ENCODE measurements at regions not wholly inside any gene's neighbourhood (a gene's known extent, or its start where the extent isn't known, plus 50 kb on each side); places are given as distances from the start of the nearest gene placed in this dataset.
"Not testable (repeated sequence)": the region's sequence is repeated elsewhere in the genome, so short reads cannot be mapped to it uniquely, and the experiment has no call there.

- H3K4me1 ChIP-seq (ENCODE audit: control insufficient read depth in 1 of 2, low read depth in 2 of 2) = not testable (repeated sequence)
These were observed 154.9 kb downstream of the NPIPB11 start for GRCh38 chr16:29251571-29252011.

GRCh38 chr16:29250923-29251434 lies 155.5 kb downstream of the NPIPB11 start:
- ATAC-seq (ENCODE audit: insufficient number of reproducible peaks, low FRiP score, low read depth); H3K27ac ChIP-seq: not testable (repeated sequence)

More at GRCh38 chr16:29251571-29252011, 154.9 kb downstream of the NPIPB11 start:
- not testable (repeated sequence) for ATAC-seq (ENCODE audit: insufficient number of reproducible peaks, low FRiP score, low read depth); H3K9me3 ChIP-seq; H3K36me3 ChIP-seq; H3K27ac ChIP-seq; H3K27me3 ChIP-seq (replicated peaks; ENCODE audit: insufficient read depth); DNase-seq (ENCODE audit: low spot score); H3K4me3 ChIP-seq

GRCh38 chr16:29250469-29250868 lies 156.0 kb downstream of the NPIPB11 start:
- H3K27ac ChIP-seq = not testable (repeated sequence)

More at GRCh38 chr16:29250923-29251434, 155.5 kb downstream of the NPIPB11 start:
- H3K36me3 ChIP-seq; H3K27me3 ChIP-seq (replicated peaks; ENCODE audit: insufficient read depth); H3K9me3 ChIP-seq; H3K4me1 ChIP-seq (ENCODE audit: control insufficient read depth in 1 of 2, low read depth in 2 of 2); H3K4me3 ChIP-seq; DNase-seq (ENCODE audit: low spot score): not testable (repeated sequence)

GRCh38 chr16:29248940-29249318 lies 157.6 kb downstream of the NPIPB11 start:
- not testable (repeated sequence) for H3K4me3 ChIP-seq; DNase-seq (ENCODE audit: low spot score); ATAC-seq (ENCODE audit: insufficient number of reproducible peaks, low FRiP score, low read depth)

More at GRCh38 chr16:29250469-29250868, 156.0 kb downstream of the NPIPB11 start:
- not testable (repeated sequence) for H3K9me3 ChIP-seq; H3K27me3 ChIP-seq (replicated peaks; ENCODE audit: insufficient read depth); H3K36me3 ChIP-seq; H3K4me3 ChIP-seq; DNase-seq (ENCODE audit: low spot score); H3K4me1 ChIP-seq (ENCODE audit: control insufficient read depth in 1 of 2, low read depth in 2 of 2); ATAC-seq (ENCODE audit: insufficient number of reproducible peaks, low FRiP score, low read depth)

GRCh38 chr16:29248306-29248939 lies 158.1 kb downstream of the NPIPB11 start:
- not testable (repeated sequence) for DNase-seq (ENCODE audit: low spot score); H3K4me1 ChIP-seq (ENCODE audit: control insufficient read depth in 1 of 2, low read depth in 2 of 2); ATAC-seq (ENCODE audit: insufficient number of reproducible peaks, low FRiP score, low read depth); H3K36me3 ChIP-seq; H3K27me3 ChIP-seq (replicated peaks; ENCODE audit: insufficient read depth); H3K9me3 ChIP-seq; H3K27ac ChIP-seq; H3K4me3 ChIP-seq

More at GRCh38 chr16:29248940-29249318, 157.6 kb downstream of the NPIPB11 start:
- not testable (repeated sequence) for H3K9me3 ChIP-seq; H3K36me3 ChIP-seq; H3K27ac ChIP-seq; H3K27me3 ChIP-seq (replicated peaks; ENCODE audit: insufficient read depth); H3K4me1 ChIP-seq (ENCODE audit: control insufficient read depth in 1 of 2, low read depth in 2 of 2)

- H3K9me3 ChIP-seq; ATAC-seq (ENCODE audit: insufficient number of reproducible peaks, low FRiP score, low read depth); H3K27ac ChIP-seq; H3K27me3 ChIP-seq (replicated peaks; ENCODE audit: insufficient read depth); H3K4me1 ChIP-seq (ENCODE audit: control insufficient read depth in 1 of 2, low read depth in 2 of 2); H3K4me3 ChIP-seq; DNase-seq (ENCODE audit: low spot score); H3K36me3 ChIP-seq: not testable (repeated sequence)
These were observed 160.4 kb downstream of the NPIPB11 start for GRCh38 chr16:29246091-29246490.

GRCh38 chr16:29237971-29238370 lies 168.5 kb downstream of the NPIPB11 start:
- Histone ChIP-seq H3K27ac (no peak overlapping the region), H3K36me3 (no peaks in the 10 kb centered on the region), H3K4me1 (ENCODE audit: control insufficient read depth in 1 of 2, low read depth in 2 of 2) (no peaks in the 10 kb centered on the region), H3K4me3 (no peak overlapping the region), H3K9me3 (no peaks in the 10 kb centered on the region), H3K27me3 (replicated peaks; ENCODE audit: insufficient read depth) (no peaks in the 10 kb centered on the region)
- TF ChIP-seq CTCF (IDR thresholded peaks at IDR 0.05) = no peak
- no peak for DNase-seq (ENCODE audit: low spot score)
- no peak for ATAC-seq (ENCODE audit: insufficient number of reproducible peaks, low FRiP score, low read depth)

GRCh38 chr16:29237495-29237894 lies 169.0 kb downstream of the NPIPB11 start:
- not testable (repeated sequence) for DNase-seq (ENCODE audit: low spot score); ATAC-seq (ENCODE audit: insufficient number of reproducible peaks, low FRiP score, low read depth); H3K36me3 ChIP-seq

GRCh38 chr16:29237023-29237422 lies 169.5 kb downstream of the NPIPB11 start:
- not testable (repeated sequence) for H3K4me3 ChIP-seq; H3K4me1 ChIP-seq (ENCODE audit: control insufficient read depth in 1 of 2, low read depth in 2 of 2); H3K27me3 ChIP-seq (replicated peaks; ENCODE audit: insufficient read depth); H3K9me3 ChIP-seq; DNase-seq (ENCODE audit: low spot score); H3K27ac ChIP-seq; ATAC-seq (ENCODE audit: insufficient number of reproducible peaks, low FRiP score, low read depth); H3K36me3 ChIP-seq

More at GRCh38 chr16:29237495-29237894, 169.0 kb downstream of the NPIPB11 start:
- not testable (repeated sequence) for H3K4me3 ChIP-seq; H3K4me1 ChIP-seq (ENCODE audit: control insufficient read depth in 1 of 2, low read depth in 2 of 2); H3K9me3 ChIP-seq; H3K27ac ChIP-seq; H3K27me3 ChIP-seq (replicated peaks; ENCODE audit: insufficient read depth)

- ATAC-seq (ENCODE audit: insufficient number of reproducible peaks, low FRiP score, low read depth); H3K36me3 ChIP-seq; H3K9me3 ChIP-seq; DNase-seq (ENCODE audit: low spot score); H3K27me3 ChIP-seq (replicated peaks; ENCODE audit: insufficient read depth); H3K4me1 ChIP-seq (ENCODE audit: control insufficient read depth in 1 of 2, low read depth in 2 of 2); H3K4me3 ChIP-seq; H3K27ac ChIP-seq: not testable (repeated sequence)
These were observed 170.6 kb downstream of the NPIPB11 start for GRCh38 chr16:29235836-29236370.

GRCh38 chr16:29234536-29235275 lies 171.8 kb downstream of the NPIPB11 start:
- ATAC-seq (ENCODE audit: insufficient number of reproducible peaks, low FRiP score, low read depth); H3K4me1 ChIP-seq (ENCODE audit: control insufficient read depth in 1 of 2, low read depth in 2 of 2); H3K4me3 ChIP-seq; H3K9me3 ChIP-seq; H3K27me3 ChIP-seq (replicated peaks; ENCODE audit: insufficient read depth); H3K27ac ChIP-seq; H3K36me3 ChIP-seq; DNase-seq (ENCODE audit: low spot score): not testable (repeated sequence)

All from thoracic aorta (tissue), 2 donors.